H9 (cell line): ENCODE measurements at regions not wholly inside any gene's neighbourhood (a gene's known extent, or its start where the extent isn't known, plus 50 kb on each side); places are given as distances from the start of the nearest gene placed in this dataset.

Source experiments
- DNase-seq: peaks from one replicate; pipeline ENCODE4 v3.0.0-alpha.2; 2017
- H2AFZ ChIP-seq: one replicate; pipeline ENCODE4 v1.6.1; 2013; ENCODE audit warnings: mild to moderate bottlenecking, low read length, control low read depth, moderate library complexity
- H2AK5ac ChIP-seq: 2 replicates; pipeline ENCODE4 v1.6.1; 2013; ENCODE audit warnings: low read length, control low read depth, mixed read lengths; ENCODE audit not compliant: insufficient read length
- H2BK120ac ChIP-seq: one replicate; pipeline ENCODE4 v1.6.1; 2013; ENCODE audit warnings: low read depth, mild to moderate bottlenecking, low read length, control low read depth, inconsistent platforms; ENCODE audit not compliant: poor library complexity, severe bottlenecking
- H2BK12ac ChIP-seq: 2 replicates; pipeline ENCODE4 v1.6.1; 2013; ENCODE audit warnings: low read length, control low read depth, mixed read lengths, low read depth; ENCODE audit not compliant: insufficient read length
- H2BK15ac ChIP-seq: 2 replicates; pipeline ENCODE4 v1.6.1; 2013; ENCODE audit warnings: low read depth, low read length, control low read depth
- H2BK20ac ChIP-seq: one replicate; pipeline ENCODE4 v1.6.1; 2013; ENCODE audit warnings: low read depth, mild to moderate bottlenecking, low read length, control low read depth, inconsistent platforms; ENCODE audit not compliant: poor library complexity, severe bottlenecking
- H2BK5ac ChIP-seq: 2 replicates; pipeline ENCODE4 v1.6.1; 2013; ENCODE audit warnings: low read length, control low read depth, mixed read lengths; ENCODE audit not compliant: insufficient read length
- H3K14ac ChIP-seq: 2 replicates; pipeline ENCODE4 v1.6.1; 2013; ENCODE audit warnings: low read length, control low read depth; ENCODE audit not compliant: insufficient read depth
- H3K18ac ChIP-seq: 2 replicates; pipeline ENCODE4 v1.6.1; 2013; ENCODE audit warnings: low read depth, mild to moderate bottlenecking, mixed read lengths, low read length, control low read depth; ENCODE audit not compliant: insufficient read length
- H3K23ac ChIP-seq: 2 replicates; pipeline ENCODE4 v1.6.1; 2013; ENCODE audit warnings: low read length, control low read depth, mixed read lengths, low read depth; ENCODE audit not compliant: insufficient read length
- H3K23me2 ChIP-seq: 2 replicates; pipeline ENCODE4 v1.6.1; 2013; ENCODE audit warnings: low read depth, mild to moderate bottlenecking, mixed read lengths, low read length, control low read depth; ENCODE audit not compliant: insufficient read length, poor library complexity, severe bottlenecking
- H3K27ac ChIP-seq: 2 replicates; pipeline ENCODE4 v1.5.1; 2013; ENCODE audit warnings: low read length, control low read depth, mixed read lengths, low read depth; ENCODE audit not compliant: insufficient read length
- H3K27me3 ChIP-seq: 2 replicates; pipeline ENCODE4 v1.6.1; 2013; ENCODE audit warnings: low read length, control low read depth, inconsistent platforms; ENCODE audit not compliant: insufficient read depth
- H3K4ac ChIP-seq: 2 replicates; pipeline ENCODE4 v1.6.1; 2013; ENCODE audit warnings: low read depth, mild to moderate bottlenecking, control low read depth, inconsistent platforms, low read length, moderate library complexity
- H3K4me1 ChIP-seq: 2 replicates; pipeline ENCODE4 v1.6.1; 2013; ENCODE audit warnings: low read length, control low read depth, inconsistent platforms; ENCODE audit not compliant: insufficient read depth
- H3K4me2 ChIP-seq: 2 replicates; pipeline ENCODE4 v1.6.1; 2013; ENCODE audit warnings: low read length, control low read depth, mixed read lengths; ENCODE audit not compliant: insufficient read length, insufficient read depth
- H3K56ac ChIP-seq: 2 replicates; pipeline ENCODE4 v1.6.1; 2013; ENCODE audit warnings: low read depth, mild to moderate bottlenecking, mixed read lengths, low read length, control low read depth; ENCODE audit not compliant: insufficient read length
- H3K79me1 ChIP-seq: 2 replicates; pipeline ENCODE4 v1.6.1; 2013; ENCODE audit warnings: low read depth, mild to moderate bottlenecking, moderate library complexity, low read length, control low read depth, inconsistent platforms; ENCODE audit not compliant: insufficient read depth, poor library complexity, severe bottlenecking
- H3K79me2 ChIP-seq: 2 replicates; pipeline ENCODE4 v1.6.1; 2013; ENCODE audit warnings: low read length, control low read depth, inconsistent platforms; ENCODE audit not compliant: insufficient read depth
- H3K9ac ChIP-seq: 2 replicates; pipeline ENCODE4 v1.6.1; 2013; ENCODE audit warnings: low read length, control low read depth, mixed read lengths; ENCODE audit not compliant: insufficient read length; ENCODE audit errors: extremely low read depth
- H3K9me3 ChIP-seq: one replicate; pipeline ENCODE4 v1.6.1; 2013; ENCODE audit warnings: low read depth, low read length, inconsistent platforms; ENCODE audit not compliant: control insufficient read depth
- H3T11ph ChIP-seq: one replicate; pipeline ENCODE4 v1.6.1; 2013; ENCODE audit warnings: mild to moderate bottlenecking, low read length, control low read depth, inconsistent platforms
- H4K20me1 ChIP-seq: one replicate; pipeline ENCODE4 v1.6.1; 2013; ENCODE audit not compliant: control insufficient read depth, insufficient read length, insufficient read depth
- H4K5ac ChIP-seq: 2 replicates; pipeline ENCODE4 v1.6.1; 2013; ENCODE audit warnings: low read depth, mild to moderate bottlenecking, mixed read lengths, low read length, control low read depth; ENCODE audit not compliant: insufficient read length
- H4K8ac ChIP-seq: replicated peaks from 2 replicates; pipeline ENCODE4 v1.6.1; 2013; ENCODE audit warnings: low read length, control low read depth, mixed read lengths, low read depth; ENCODE audit not compliant: insufficient read length
- H4K91ac ChIP-seq: 2 replicates; pipeline ENCODE4 v1.6.1; 2013; ENCODE audit warnings: low read depth, mild to moderate bottlenecking, moderate library complexity, mixed read lengths, low read length, control low read depth; ENCODE audit not compliant: insufficient read length
- H3K27ac Mint-ChIP-seq, 3 experiments: 2 replicates in 2 of 3; 3 replicates in 1 of 3; pipeline ENCODE4 v1.8.0; 2020 to 2021; ENCODE audit warnings: mixed read lengths in 3 of 3, mild to moderate bottlenecking in 1 of 3, moderate library complexity in 1 of 3
- H3K27me3 Mint-ChIP-seq: 2 replicates; pipeline ENCODE4 v1.8.0; 2021; ENCODE audit warnings: low read depth, mild to moderate bottlenecking, moderate library complexity, mixed read lengths
- H3K36me3 Mint-ChIP-seq, 3 experiments: 2 replicates in 2 of 3; 3 replicates in 1 of 3; pipeline ENCODE4 v1.8.0; 2020 to 2021; ENCODE audit warnings: low read depth in 3 of 3, mixed read lengths in 3 of 3; ENCODE audit not compliant: insufficient read depth in 1 of 3
- H3K4me1 Mint-ChIP-seq, 2 experiments: 2 replicates each; pipeline ENCODE4 v1.8.0; 2020; ENCODE audit warnings: mixed read lengths in 2 of 2
- H3K4me3 Mint-ChIP-seq, 2 experiments: 2 replicates in 1 of 2; 3 replicates in 1 of 2; pipeline ENCODE4 v1.8.0; 2020 to 2021; ENCODE audit warnings: mild to moderate bottlenecking in 2 of 2, mixed read lengths in 2 of 2, moderate library complexity in 1 of 2
- H3K9me3 Mint-ChIP-seq, 2 experiments: 2 replicates in 1 of 2; 3 replicates in 1 of 2; pipeline ENCODE4 v1.8.0; 2020; ENCODE audit warnings: mild to moderate bottlenecking in 2 of 2, mixed read lengths in 2 of 2, moderate library complexity in 1 of 2
- CTCF ChIP-seq: fragments of 200-600 bp; sonication (generic); conservative IDR thresholded peaks from 3 replicates; pipeline ENCODE4 v1.8.0; 2021; ENCODE audit warnings: antibody characterized with exemption, mild to moderate bottlenecking

GRCh38 chr2:163834221-163834620 lies 98.4 kb upstream of the FIGN start:
- no peak overlapping the region for H2BK15ac ChIP-seq
- H2BK20ac ChIP-seq: no peak overlapping the region
- no peak overlapping the region for H4K5ac ChIP-seq
- no peaks in the 10 kb centered on the region; the same call in 1 of the 2 replicates for H3K27me3 Mint-ChIP-seq
- H3K4me2 ChIP-seq: no peak overlapping the region
- H2BK12ac ChIP-seq: no peak overlapping the region
- no peak overlapping the region for H3K14ac ChIP-seq
- no peak overlapping the region for H3K4me3 Mint-ChIP-seq
- no peak overlapping the region for H3K23ac ChIP-seq
- peaks cover 0 to 4% (median 0%) of the 10 kb centered on the region in 3 experiments; a peak in 2 of 7 replicates for H3K36me3 Mint-ChIP-seq
- H2AFZ ChIP-seq: no peak overlapping the region
- H3K56ac ChIP-seq: no peak overlapping the region
- no peak overlapping the region for H4K8ac ChIP-seq
- TF ChIP-seq CTCF: no peak
- no peak overlapping the region for H2AK5ac ChIP-seq
- no peak overlapping the region for H3K9ac ChIP-seq
- no peaks in the 10 kb centered on the region for H3K27me3 ChIP-seq
- no peak for DNase-seq
- peaks cover 4% of the 10 kb centered on the region in 2 experiments; a peak in 2 of 5 replicates for H3K9me3 Mint-ChIP-seq
- H3K27ac Mint-ChIP-seq: no peak overlapping the region
- no peak overlapping the region for H3K4ac ChIP-seq
- H2BK120ac ChIP-seq: no peak overlapping the region
- no peak overlapping the region for H4K91ac ChIP-seq
- no peaks in the 10 kb centered on the region for H3K9me3 ChIP-seq
- no peak overlapping the region for H3K18ac ChIP-seq
- no peaks in the 10 kb centered on the region for H3K4me1 Mint-ChIP-seq
- no peaks in the 10 kb centered on the region for H3K79me1 ChIP-seq
- H3K27ac ChIP-seq: no peak overlapping the region
- H3K79me2 ChIP-seq: no peaks in the 10 kb centered on the region
- no peak overlapping the region for H3T11ph ChIP-seq
- H4K20me1 ChIP-seq: no peaks in the 10 kb centered on the region
- H3K23me2 ChIP-seq: no peaks in the 10 kb centered on the region
- H3K4me1 ChIP-seq: no peaks in the 10 kb centered on the region; the same call in 1 of the 2 replicates
- H2BK5ac ChIP-seq: no peak overlapping the region
